Upper lobe of right lung (tissue), 1 donor: ENCODE measurements at regions not wholly inside any gene's neighbourhood (a gene's known extent, or its start where the extent isn't known, plus 50 kb on each side); places are given as distances from the start of the nearest gene placed in this dataset.

Source experiments
- ATAC-seq: fragments of 200-7000 bp; cut with Tn5 transposase; one replicate; pipeline ENCODE4 v1.9.1; 2020; ENCODE audit warnings: mild to moderate bottlenecking, moderate library complexity
- DNase-seq: peaks from one replicate; pipeline ENCODE4 v3.0.0-alpha.2; 2020
- H3K27ac ChIP-seq: fragments of 200-600 bp; one replicate; pipeline ENCODE4 v1.8.0; 2022
- H3K27me3 ChIP-seq: fragments of 200-600 bp; one replicate; pipeline ENCODE4 v1.8.0; 2022; ENCODE audit warnings: mild to moderate bottlenecking
- H3K36me3 ChIP-seq: fragments of 200-600 bp; one replicate; pipeline ENCODE4 v1.8.0; 2022
- H3K4me1 ChIP-seq: fragments of 200-600 bp; one replicate; pipeline ENCODE4 v1.8.0; 2022
- H3K4me3 ChIP-seq: fragments of 200-600 bp; one replicate; pipeline ENCODE4 v1.8.0; 2022; ENCODE audit warnings: mild to moderate bottlenecking
- H3K9me3 ChIP-seq: fragments of 200-600 bp; one replicate; pipeline ENCODE4 v1.8.0; 2022
- CTCF ChIP-seq: fragments of 200-600 bp; IDR thresholded peaks from one replicate; pipeline ENCODE4 v1.8.0; 2022; ENCODE audit warnings: antibody characterized with exemption
- intact Hi-C: fragments of 100-400 bp; cut with DNase I; formaldehyde crosslinking; loops from one replicate; pipeline ENCODE4 v1.11.0; 2022
- donor health status: DM: no; HTN: yes; CAD: no; lungs with severe emphysema.

DNA sequence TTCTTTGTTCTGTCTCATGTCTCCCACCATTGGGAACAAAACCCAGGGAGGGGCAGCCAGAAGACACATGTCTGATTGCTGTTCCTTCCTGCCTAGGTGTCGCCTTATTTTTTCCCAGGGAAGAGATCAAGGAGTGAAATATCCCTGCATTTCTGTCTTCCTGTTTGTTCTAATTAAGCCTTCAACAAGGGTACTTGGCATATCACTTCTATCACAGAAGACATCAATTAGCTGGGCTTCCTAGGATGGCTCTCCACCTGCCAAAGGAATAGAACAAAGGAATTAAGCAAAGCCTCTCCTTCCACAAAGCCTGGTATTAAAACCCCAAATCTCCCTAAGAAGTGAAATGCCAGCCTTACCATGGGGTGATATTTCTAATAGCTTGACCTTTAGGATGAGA lies 299.5 kb upstream of the CD180 start:
- Histone ChIP-seq H3K27ac (no peak overlapping the region), H3K27me3 (no peaks in the 10 kb centered on the region), H3K4me3 (no peak overlapping the region), H3K4me1 (peaks cover 6% of the 10 kb centered on the region), H3K36me3 (no peaks in the 10 kb centered on the region), H3K9me3 (no peaks in the 10 kb centered on the region)
- intact Hi-C loops: no loop called here
- no peak for TF ChIP-seq CTCF
- ATAC-seq: no peak
- DNase-seq: no peak

GRCh38 chr5:67495072-67495471 lies 298.5 kb upstream of the CD180 start:
- no peak for DNase-seq
- H3K4me1 ChIP-seq: peaks cover 6% of the 10 kb centered on the region
- H3K36me3 ChIP-seq: no peaks in the 10 kb centered on the region
- no peak for ATAC-seq
- H3K9me3 ChIP-seq: no peaks in the 10 kb centered on the region
- H3K27ac ChIP-seq: no peak overlapping the region
- intact Hi-C loops: no loop called here
- no peak overlapping the region for H3K4me3 ChIP-seq
- TF ChIP-seq CTCF: no peak
- no peaks in the 10 kb centered on the region for H3K27me3 ChIP-seq

DNA sequence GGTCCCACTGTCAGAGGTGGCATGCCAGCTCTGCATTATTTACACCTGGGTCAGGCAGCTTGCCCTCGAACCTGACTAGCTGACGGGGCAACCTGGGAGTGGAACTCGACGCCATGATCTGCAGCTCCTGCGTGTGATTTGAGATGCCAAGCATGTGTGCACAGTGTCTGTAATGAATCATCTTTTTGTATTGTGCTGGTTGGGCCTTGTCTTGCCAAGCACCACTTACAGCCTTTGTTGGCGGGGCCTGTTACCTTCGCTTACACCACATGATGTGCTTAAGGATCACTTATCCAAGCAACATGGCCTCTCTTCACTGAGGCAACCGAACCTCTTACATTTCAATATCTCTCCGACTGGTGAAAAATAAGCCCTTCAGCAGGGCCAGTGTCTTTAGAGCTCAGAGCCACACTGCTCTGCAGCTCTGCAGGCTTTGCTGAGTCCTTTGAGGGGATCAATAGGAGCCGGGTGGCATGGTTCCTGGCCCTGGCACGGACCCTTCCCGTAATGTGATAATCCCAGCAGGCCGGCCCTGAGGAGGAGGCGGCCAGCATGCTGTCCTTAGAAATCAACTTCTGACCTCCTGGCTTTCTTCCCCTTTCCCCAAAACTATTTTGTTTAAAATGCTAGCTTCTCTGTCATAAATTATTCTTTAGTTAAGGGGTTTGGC lies 297.7 kb upstream of the CD180 start:
- Histone ChIP-seq H3K4me1 (peaks cover 6% of the 10 kb centered on the region), H3K27ac (no peak overlapping the region), H3K36me3 (no peaks in the 10 kb centered on the region), H3K27me3 (no peaks in the 10 kb centered on the region), H3K4me3 (no peak overlapping the region), H3K9me3 (no peaks in the 10 kb centered on the region)
- DNase-seq (no peak), ATAC-seq (peak; percentile 8)
- TF ChIP-seq CTCF: no peak
- intact Hi-C loops: no loop called here

GRCh38 chr5:67493676-67494075 lies 297.1 kb upstream of the CD180 start:
- Histone ChIP-seq H3K4me1 (peaks cover 6% of the 10 kb centered on the region), H3K36me3 (no peaks in the 10 kb centered on the region), H3K27me3 (no peaks in the 10 kb centered on the region), H3K9me3 (no peaks in the 10 kb centered on the region), H3K27ac (no peak overlapping the region), H3K4me3 (no peak overlapping the region)
- peak; percentile 34 for TF ChIP-seq CTCF
- intact Hi-C loops: no loop called here
- ATAC-seq (peak; percentile 83), DNase-seq (no peak)

GRCh38 chr5:67490543-67491321 lies 294.1 kb upstream of the CD180 start:
- DNase-seq: peak; percentile 70
- no peak for TF ChIP-seq CTCF
- H3K4me3 ChIP-seq: peak overlapping the region; percentile 36
- H3K4me1 ChIP-seq: peaks cover 6% of the 10 kb centered on the region
- no peaks in the 10 kb centered on the region for H3K36me3 ChIP-seq
- H3K27ac ChIP-seq: peak overlapping the region; percentile 20
- intact Hi-C loops: no loop called here
- peak; percentile 88 for ATAC-seq
- H3K27me3 ChIP-seq: no peaks in the 10 kb centered on the region
- no peaks in the 10 kb centered on the region for H3K9me3 ChIP-seq
